C4-2B (cell line): ENCODE measurements at regions not wholly inside any gene's neighbourhood (a gene's known extent, or its start where the extent isn't known, plus 50 kb on each side); places are given as distances from the start of the nearest gene placed in this dataset.

Experiments used
- H3K27ac ChIP-seq: fragments of 450-650 bp; 2 replicates; pipeline ENCODE4 v1.5.1; 2017
- ZFX ChIP-seq: fragments of 450-650 bp; IDR thresholded peaks from 2 replicates; pipeline ENCODE4 v1.6.1; 2017
- TF ChIP-seq, protein P1 (sequence below): fragments of 450-650 bp; conservative IDR thresholded peaks from 2 replicates; pipeline ENCODE4 v1.5.1; 2017; ENCODE audit warnings: mild to moderate bottlenecking

DNA sequence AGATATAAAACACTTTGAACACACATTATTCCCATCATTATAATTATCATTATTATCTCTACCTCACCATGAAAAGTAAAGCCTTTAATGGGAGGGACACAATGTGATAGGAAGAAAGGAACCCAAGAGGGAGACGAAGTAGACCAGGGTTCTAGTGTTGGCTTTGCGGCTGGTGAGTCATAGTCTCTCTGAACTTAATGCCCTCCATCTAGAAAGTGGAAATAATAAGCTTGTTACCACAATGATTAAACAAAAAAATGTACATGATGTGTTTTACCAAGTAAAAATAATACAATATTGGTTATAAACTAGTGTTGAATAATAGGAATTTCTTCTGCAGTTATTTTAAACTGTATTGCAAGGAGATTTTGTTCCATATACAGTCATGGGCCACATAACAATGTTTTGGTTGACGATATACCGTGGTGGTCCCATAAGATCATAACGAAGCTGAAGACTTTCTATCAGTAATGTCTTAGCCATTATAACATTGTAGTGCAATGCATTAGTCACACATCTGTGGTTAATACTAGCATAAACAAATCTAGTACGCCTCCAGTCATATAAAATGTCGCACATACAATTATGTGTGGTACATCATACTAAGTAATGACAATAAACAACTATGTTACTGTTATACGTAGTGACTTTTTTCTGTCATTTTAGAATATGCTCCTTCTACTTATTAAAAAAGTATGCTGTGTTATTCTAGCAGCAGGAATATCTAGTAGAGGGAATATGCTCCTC lies 450.6 kb upstream of the SORCS1 start:
- TF ChIP-seq, protein P1, sequence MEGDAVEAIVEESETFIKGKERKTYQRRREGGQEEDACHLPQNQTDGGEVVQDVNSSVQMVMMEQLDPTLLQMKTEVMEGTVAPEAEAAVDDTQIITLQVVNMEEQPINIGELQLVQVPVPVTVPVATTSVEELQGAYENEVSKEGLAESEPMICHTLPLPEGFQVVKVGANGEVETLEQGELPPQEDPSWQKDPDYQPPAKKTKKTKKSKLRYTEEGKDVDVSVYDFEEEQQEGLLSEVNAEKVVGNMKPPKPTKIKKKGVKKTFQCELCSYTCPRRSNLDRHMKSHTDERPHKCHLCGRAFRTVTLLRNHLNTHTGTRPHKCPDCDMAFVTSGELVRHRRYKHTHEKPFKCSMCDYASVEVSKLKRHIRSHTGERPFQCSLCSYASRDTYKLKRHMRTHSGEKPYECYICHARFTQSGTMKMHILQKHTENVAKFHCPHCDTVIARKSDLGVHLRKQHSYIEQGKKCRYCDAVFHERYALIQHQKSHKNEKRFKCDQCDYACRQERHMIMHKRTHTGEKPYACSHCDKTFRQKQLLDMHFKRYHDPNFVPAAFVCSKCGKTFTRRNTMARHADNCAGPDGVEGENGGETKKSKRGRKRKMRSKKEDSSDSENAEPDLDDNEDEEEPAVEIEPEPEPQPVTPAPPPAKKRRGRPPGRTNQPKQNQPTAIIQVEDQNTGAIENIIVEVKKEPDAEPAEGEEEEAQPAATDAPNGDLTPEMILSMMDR, result no peak
- no peak for TF ChIP-seq ZFX

DNA sequence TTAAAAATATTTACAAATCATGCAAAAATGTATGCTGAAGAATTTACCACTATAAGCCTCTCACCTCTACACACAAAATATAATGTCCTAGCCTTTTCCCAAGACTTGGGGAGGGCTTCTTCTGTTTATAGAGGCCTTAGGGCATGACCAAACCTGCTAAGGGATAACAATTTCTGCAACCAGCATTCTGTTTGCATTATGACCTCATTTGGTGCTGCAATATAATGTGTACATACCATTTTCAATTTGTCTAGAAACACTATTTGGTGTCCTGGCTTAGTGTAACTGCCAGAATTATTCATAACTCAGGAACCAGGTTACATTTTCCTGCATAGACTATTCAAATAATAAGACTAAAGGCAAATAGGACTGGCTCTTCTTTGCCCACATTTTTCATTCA lies 446.6 kb upstream of the SORCS1 start:
- H3K27ac ChIP-seq, result no peak overlapping the region
- no peak for TF ChIP-seq ZFX
- TF ChIP-seq, protein P1, result no peak

More for the DNA sequence above, 450.6 kb upstream of the SORCS1 start:
- no peak overlapping the region for H3K27ac ChIP-seq

DNA sequence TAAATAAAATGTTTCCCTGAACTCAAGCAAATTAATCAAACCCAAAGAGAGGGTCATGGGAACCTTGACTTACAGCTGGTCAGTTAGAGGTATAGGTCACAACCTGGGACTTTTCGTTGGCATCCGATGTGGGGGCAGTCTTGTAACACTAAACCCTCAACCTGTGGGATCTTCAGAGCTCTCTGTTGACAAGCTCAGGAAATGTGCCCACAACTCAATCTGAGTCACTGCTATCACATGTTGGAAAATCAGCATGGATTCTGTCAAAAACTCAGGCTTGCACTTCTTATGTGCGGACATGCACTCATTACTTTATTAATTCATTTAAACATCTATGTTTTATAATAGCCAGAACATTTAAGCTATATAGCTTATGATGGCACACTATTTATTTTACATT lies 424.6 kb upstream of the SORCS1 start:
- TF ChIP-seq, protein P1, result no peak
- TF ChIP-seq ZFX, result no peak
- H3K27ac ChIP-seq, result no peak overlapping the region

DNA sequence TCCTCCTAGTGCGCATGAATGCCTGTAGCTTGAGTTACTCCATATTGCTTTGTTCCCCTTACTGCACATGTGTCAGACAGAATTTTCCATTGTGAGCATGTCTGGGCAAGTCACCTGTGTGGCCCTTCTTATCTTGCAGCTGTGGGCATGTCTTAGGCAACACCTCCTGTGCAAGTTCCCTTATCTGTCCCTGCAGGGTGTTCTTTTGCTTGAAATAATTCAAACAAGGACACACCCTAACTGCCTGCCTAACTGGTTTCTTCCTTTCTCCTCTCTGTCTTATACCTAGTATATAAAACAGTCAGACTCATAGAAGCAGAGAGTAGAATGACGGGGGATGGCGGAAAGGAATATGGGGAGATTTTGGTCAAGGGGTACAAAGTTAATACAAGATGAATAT lies 421.1 kb upstream of the SORCS1 start:
- no peak for TF ChIP-seq ZFX
- TF ChIP-seq, protein P1, result no peak
- H3K27ac ChIP-seq, result no peak overlapping the region; the same call in 1 of the 2 replicates

DNA sequence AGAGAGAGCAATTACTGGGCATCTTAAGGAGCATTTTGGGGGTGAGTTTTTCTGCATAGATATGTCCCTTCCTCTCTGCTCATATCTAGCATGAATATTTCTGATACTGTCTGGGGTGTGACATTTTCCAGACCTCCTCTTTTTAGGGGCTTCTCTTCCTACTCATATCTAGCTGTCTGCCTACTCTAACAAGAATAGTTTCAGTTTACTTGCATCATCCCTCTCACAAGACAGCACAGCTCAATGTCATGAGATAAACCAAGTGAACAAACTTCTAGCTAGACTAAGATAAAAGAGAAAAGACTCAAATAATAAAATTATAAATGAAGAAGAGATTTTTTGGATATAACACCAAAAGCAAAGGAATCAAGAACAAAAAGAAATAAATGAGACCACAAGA lies 419.5 kb upstream of the SORCS1 start:
- no peak overlapping the region for H3K27ac ChIP-seq
- TF ChIP-seq ZFX, result no peak
- TF ChIP-seq, protein P1, result no peak

DNA sequence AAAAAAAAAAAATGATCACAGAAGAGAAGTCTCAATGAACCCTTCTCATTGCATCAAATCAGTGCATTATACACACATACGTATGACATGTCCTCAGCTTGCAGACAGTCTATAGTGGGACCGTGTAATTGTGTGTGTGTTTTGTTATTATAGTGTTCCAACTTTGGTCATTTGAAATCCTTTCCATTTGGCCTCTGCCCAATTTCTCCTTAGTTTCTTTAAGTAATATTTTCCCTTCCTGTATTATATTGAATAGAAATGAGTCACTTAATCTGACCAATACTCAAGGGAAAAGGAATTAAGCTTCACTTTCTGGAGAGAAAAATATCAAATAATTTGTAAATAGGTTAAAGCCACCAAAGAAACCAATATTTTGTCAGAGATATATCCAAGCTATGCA lies 415.5 kb upstream of the SORCS1 start:
- TF ChIP-seq, protein P1, result no peak
- TF ChIP-seq ZFX, result no peak

DNA sequence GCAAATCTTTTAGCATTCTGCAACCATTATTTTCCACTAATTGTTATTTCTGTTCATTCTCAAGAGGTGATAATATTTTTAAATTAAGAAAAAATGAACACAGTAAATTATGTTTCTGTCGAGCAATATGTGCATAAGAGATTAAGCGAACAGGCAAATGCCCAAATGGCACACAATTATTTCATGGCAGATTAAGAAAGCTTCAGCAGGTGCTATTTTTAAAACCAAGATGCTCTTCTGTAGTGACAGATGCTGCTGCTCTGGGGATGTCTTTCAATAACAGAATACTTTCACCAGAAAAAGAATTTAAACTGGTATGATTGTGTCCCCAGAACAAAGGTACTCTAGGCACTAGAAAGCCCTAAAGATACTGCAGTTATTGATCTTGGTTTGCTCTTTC lies 412.7 kb upstream of the SORCS1 start:
- TF ChIP-seq, protein P1, result no peak
- TF ChIP-seq ZFX, result no peak

More for the DNA sequence above, 415.5 kb upstream of the SORCS1 start:
- H3K27ac ChIP-seq, result no peak overlapping the region

More for the DNA sequence above, 412.7 kb upstream of the SORCS1 start:
- H3K27ac ChIP-seq, result no peak overlapping the region
